Activated CD4-positive, alpha-beta T cell treated with anti-CD3 and anti-CD28 coated beads for 48 hours (primary cell): ENCODE measurements at regions not wholly inside any gene's neighbourhood (a gene's known extent, or its start where the extent isn't known, plus 50 kb on each side); places are given as distances from the start of the nearest gene placed in this dataset.
"Not testable (repeated sequence)": the region's sequence is repeated elsewhere in the genome, so short reads cannot be mapped to it uniquely, and the experiment has no call there.

Experiments
- DNase-seq: peaks from one replicate; pipeline ENCODE4 v3.0.0-alpha.2; 2020

DNA sequence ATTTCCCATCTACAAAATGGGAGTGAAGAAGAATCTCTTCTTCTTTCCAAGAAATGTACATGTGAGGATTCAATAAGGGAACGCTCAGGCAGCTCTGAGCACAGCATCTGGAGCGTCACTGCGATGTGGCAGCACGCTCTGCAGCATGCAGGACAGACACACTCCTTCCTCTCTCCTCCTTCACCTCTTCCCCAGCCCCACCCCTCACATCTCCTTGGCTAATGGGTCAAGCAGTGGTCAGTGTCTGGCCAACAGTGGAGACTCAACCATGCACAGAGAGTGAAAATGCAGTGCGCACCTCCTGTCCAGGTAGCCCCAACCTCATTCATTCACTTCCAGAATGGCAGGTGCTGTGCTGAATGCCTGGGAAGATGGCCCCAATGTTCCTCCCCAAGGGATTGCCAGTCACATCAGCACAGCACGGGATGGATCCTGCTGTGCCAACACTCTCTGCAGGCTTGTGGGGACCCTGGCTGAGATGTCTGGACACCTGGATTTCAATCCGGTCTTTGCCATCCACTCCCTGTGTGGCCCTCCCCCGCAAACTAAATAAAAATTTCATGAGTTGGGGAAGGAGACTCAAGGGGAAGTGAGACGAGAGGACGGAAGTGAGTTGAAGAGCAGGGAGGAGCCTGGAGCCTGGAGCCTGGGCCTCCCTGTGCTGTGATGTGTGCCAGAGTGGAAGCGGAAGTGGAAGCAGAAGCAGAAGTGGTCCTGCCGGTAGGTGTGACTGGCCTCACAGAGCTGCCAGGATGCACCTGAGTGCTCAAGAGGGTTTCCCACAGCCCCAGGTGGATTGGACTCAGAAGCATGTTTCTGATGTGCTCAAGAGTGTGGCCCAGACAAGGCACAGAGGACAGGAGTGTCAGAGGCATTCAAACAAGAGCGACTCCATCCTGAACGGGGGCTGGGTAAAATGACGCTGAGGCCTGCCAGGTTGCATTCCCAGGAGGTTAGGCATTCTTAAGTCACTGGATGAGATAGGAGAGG is 163.9 kb downstream of the SMAD6 start:
- no peak for DNase-seq

DNA sequence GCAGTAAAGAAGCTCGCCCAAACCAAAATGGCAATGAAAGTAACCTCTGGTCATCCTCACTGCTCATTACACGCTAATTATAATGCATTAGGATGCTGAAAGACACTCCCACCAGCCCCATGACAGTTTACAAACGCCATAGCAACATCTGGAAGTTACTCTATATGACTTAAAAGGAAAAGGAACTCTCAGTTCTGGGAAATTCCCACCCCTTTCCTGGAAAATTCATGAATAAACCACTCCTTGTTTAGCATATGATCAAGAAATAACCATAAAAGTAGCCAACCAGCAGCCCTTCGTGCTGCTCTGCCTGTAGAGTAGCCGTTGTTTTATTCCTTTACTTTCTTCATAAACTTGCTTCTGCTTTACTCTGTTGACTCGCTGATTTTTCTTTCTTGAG is 164.6 kb downstream of the SMAD6 start:
- no peak for DNase-seq

DNA sequence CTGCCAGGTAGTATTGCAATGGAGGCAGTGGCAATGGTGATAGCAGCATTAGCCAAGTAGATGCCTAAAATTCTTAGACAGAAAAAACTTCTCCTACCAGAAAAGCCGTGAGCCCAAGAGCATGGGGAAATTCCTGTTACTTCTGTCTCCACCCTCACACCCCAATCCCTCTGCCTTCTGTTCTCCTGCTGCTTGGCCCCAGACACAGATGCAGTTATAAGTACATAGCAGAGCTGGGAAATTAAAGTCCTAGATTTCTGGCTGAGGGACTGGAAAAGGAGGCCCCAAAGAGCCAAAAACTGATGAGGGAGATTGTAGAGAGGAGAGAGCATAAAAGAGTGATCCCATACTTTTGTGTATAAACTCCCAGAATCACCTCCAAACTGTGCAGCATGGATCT is 166.9 kb downstream of the SMAD6 start:
- DNase-seq: no peak

DNA sequence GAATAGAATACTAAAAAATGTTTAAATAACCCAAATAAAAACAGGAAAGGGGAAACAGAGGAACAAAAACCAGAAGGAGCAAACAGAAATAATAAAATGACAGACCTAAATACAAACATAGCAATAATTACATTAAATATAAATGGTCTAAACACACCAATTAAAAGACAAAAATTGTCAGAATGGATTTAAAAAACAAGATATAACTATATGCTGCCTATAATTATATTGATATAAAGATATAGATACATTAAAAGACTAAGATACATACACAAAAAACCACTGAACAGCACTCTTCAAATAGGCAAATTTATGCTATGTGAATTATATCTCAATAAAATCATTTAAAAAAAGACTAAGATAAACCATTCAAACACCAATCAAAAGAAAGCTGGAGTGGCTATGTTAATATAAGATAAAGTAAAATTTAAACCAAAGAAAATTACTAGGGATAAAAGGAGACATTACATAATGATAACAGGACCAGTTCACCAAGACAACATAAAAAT is 168.9 kb downstream of the SMAD6 start:
- no peak for DNase-seq

DNA sequence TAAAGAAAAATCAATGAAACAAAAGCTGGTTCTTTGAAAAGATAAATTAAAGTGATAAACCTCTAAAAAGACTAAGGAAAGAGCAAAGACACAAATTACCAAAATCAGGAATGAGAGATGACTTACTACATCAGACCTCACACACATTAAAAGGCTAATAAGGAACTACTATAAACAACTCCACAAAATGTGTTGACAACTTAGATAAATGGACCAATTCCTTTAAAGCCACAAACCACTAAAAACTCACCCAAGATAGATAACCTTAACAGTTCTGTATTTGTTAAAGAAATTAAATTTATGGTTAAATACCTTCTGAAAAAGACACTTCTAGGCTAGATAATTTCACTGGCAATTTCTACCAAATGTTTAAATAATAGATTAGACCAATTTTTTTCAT is 170.4 kb downstream of the SMAD6 start:
- DNase-seq: no peak

DNA sequence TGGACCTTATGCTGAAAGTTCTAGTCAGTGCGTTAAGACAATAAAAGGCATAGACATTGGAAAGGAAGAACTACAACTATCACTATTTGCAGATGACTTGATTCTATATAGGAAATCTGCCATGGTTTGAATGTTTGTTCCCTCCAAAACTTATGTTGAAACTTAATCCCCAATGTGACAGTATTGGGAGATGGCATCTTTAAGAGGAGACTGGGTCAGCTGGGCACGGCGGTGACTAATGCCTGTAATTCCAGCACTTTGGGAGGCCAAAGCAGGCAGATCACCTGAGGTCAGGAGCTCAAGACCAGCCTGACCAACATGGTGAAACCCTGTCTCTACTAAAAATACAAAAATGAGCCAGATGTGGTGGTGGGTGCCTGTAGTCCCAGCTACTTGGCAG is 171.3 kb downstream of the SMAD6 start:
- not testable (repeated sequence) for DNase-seq

DNA sequence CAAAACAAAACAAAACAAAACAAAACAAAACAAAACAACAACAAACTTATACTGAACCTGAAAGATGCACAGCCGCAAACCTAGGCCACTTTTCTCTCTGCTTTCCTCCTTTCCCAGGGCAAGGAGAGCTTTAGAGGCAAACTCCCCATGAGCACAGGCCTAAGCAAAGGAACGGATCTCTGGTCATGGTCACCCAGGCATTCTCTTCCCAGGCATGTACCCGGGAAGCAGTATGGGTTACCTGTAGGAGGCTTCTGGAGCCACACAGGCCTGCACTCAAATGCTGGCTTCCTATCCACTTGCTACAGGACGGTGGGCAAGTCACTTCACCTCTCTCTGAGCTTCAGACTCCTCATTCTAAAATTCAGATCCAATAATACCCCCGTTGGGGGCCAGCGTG is 171.8 kb downstream of the SMAD6 start:
- DNase-seq: no peak

DNA sequence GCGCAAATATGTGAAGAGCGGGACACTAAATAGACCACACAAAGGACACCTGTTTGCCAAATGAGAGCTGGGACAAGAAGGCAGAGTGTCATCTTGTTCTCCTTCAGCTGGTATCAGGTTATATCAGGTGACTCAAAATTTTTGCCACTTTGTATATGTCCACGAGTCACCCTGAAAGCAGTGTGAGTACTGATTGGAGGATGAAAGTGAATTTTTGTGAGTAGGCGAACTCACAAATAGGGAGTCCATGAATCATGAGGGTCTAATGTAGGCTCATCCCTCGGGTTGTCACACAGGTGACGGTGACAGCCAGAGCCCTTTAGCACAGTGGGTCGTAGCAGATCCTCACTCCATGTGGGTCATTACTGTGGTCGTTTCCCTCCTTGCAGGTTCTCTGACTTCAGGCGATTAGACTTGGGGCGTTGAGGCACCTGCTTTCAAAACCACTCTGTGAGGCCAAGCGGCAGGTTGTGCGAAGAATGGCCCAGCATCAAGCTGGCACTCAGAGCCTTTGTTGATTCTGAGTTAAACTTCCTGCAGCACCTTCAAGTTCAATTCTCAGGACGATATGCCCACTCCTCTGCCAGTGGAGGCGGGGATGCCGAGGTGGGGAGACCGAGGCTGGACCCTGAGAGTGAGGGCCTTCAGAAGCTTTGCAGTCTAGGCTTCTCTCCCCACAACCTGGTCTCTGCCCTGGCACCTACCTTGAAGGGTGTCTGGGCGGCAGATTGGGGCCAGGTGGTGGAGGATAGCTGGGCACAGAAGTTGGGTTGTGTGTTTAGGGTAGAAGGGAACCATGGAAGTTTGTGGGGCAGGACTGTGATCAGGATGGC is 173.8 kb downstream of the SMAD6 start:
- no peak for DNase-seq

DNA sequence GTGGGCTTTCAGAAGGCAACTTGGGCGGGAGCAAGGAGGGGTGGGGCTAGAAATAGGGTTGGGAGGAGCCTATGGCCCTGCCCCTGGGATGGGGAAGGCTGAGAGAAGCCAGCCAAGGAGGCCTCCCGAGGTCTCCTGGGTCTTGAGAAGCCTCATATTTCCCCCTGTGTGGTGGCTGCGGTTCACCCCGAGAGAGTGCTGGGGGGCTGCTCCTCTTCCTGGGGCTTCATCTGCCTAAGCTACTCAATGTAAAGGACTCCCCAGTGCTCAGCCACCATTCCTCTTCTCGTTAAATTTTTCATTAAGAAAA is 174.3 kb downstream of the SMAD6 start:
- no peak for DNase-seq

DNA sequence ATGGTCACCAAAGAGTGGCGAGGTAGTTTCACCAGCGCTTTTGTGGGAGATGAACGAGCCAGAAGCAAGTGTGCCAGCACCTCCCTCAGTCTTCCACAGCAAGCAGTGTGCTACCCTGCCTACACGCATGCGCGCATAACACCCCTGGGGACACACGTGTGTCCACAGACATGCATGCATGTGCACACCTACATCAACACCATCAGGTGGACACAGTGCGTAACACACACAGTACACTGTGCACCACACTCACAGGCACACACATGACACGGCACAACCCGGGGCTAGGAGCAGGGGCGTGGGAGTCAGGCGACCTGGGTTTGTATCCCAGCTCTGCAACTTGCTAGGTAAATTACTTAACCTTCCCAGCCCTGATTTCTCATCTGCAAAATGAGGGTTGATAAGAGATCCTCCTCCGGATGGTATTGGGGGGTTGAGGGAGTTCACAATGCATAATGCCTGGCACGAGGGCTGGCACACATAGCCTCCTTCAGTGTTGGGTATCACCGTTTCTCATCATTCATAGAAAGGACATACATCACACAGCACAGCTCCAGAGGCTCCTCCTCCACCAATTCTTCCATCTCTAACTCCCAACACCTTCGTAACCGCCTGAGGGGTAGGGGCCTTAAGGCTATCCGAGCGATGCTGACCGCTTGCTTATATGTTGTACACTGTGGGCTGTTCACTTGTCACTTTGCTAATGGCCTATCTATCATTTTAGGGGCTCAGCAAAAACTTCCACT is 174.9 kb downstream of the SMAD6 start:
- no peak for DNase-seq

DNA sequence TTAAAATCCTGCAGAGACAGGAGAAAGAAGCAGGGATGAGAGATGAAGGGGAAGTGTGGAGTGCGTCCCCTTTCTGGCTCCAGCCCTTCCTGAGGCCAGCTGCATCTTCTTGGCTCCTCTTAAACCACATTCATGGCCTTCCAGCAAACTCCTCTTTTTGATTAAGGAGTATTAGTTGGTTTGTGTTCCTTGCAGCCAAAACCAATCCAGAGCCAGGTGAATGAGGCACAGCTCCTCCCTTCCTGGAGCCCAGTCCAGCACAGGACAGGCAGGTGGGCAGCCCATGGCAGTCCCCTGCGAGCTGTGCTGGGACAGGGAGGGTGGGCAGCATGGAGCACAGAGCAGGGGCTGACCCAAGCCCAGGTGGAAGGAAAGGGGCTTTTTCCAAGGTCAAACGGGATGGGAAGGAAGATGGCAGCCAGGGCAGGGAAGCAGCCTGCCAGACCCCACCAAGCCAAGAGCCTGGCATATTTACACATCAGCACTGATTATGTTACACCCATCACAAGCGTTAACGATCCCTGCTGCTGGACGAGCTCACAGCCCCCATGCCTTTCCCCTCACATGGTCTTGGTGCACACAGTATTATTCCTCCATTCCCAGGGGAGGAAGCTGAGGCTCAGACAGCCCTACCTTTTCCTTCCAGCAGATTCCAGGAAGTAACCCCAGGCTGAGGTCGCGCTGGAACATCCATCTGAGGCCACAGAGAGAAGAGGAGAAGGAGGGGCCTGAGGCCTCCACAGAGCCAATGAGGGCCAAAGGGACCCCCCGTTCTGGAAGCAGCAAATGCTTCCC is 175.6 kb downstream of the SMAD6 start:
- DNase-seq: no peak

DNA sequence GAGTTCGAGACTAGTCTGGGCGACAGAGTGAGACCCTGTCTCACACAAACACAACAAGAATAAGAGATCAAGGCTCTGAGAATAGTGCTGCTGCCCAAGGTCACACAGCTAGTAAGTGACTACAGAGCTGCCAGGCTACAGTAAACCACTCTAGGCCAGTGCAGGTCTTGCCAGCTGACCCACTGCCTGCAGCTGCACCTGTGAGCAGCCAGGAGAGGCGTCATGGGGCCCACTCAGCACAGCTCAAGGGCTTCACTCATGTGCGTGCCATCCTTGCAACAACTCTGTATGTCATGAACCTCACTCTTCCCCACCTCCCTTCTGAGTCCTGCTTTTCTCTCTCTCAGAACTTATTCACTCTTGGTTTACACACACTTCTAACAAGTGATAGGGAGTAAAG is 176.7 kb downstream of the SMAD6 start:
- no peak for DNase-seq

DNA sequence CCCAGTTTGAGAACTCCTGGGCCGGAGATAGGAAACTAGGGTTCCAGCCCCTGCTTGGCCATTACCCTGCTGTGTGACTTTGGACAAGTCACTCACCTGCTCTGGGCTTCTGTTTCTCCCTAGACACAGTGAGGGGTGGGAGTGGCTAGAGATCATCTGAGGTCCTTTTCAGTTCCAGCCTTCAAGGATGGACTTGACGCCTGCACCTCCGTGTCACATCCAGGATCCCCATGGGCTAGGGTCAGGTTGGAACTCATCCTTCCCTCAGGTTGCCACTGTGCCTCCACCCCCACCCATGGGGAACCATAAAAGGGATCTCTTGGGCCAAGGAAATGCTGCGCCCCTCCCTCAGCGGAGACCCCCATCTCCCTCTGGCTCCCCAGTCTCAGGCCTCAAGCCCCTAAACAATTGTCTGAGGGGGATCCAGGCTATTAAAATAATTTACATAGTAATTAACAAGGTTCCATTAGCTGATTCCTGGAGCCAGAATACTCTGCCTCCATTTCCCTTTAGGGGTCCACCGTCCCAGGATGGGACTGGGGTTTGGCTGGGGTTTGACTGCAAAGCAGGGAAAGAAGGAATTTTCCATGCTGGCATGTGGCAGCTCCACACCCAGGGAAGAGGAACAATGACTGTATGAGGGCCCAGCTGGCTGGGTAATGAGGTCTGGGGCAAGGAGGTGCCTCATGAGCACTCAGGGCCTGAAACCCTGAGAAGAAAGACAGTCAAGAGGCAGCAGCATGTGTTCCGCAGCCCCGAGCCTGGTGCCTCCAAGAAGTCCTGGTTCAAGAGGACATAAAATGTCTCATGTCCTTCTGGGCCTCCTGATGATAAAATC is 177.7 kb downstream of the SMAD6 start:
- no peak for DNase-seq

DNA sequence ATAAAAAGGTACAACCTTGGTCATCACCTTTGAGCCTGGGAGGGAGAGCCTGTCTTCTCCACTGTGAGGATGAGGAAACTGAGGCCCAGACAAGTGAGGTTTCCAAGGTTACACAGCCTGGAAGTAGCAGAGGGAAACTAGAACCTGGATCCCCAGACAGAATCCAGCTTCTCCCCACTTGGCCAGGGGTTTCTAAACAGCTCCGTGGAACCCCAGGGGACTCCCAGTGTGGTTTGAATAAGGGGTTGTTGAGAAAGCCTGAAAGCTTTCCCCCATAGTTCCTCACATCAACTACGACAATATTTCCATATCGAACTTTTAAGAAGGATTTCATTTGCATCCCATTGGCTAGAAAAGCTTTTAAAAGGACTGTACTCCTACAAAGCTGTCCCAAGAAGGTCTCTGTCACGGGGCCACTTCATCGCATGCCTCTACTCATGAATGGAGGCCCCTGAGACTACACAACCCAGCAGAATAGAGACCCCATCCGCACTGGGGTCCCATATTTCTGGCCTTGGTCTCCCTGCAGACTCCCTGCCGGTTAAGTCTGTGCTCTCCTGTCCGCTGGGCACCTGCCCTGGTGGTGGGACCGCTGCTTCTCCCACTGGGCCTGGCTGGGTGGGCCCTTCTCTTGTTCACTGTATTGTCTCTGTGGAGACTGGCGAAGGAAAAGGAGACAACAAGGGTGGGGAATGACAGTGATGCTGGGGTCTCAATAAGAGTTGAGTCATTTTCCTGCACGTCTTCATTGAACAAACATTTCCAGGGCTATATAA is 178.5 kb downstream of the SMAD6 start:
- DNase-seq: no peak

DNA sequence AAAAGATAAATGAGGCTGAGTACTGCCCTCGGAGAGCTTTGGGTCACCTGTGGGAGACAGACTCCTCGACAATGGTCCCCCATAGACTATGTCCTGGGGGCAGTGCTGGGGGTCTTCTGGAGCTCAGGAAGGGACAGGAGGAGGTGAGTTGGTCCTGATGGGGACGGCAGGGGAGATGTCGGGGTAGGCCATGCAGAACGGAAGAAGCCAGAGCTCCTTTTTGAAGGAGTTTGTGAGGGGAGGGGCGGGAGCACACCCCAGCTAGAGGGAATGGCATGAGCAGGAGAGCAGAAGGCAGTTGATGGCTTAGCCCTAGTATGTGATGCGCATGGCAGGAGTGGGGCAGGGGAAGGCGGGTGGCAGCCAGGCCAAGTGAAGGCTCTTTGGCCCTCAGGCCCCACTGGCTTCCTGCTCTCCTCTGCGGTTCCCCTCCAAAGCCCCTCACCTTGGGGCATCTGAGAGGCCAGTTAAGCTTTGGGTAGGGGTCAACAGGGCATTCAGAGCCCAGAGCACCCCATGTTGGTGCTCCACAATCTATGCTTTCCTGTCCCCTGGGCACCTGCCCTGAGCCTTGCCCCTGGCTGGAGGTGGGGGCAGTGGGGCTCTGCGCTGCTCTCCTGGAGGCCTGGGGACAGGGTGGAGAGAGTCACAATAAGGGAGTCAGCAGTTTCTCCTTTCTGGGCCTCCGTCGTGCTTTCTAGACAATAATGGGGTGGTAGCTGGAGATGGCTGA is 179.3 kb downstream of the SMAD6 start:
- no peak for DNase-seq

DNA sequence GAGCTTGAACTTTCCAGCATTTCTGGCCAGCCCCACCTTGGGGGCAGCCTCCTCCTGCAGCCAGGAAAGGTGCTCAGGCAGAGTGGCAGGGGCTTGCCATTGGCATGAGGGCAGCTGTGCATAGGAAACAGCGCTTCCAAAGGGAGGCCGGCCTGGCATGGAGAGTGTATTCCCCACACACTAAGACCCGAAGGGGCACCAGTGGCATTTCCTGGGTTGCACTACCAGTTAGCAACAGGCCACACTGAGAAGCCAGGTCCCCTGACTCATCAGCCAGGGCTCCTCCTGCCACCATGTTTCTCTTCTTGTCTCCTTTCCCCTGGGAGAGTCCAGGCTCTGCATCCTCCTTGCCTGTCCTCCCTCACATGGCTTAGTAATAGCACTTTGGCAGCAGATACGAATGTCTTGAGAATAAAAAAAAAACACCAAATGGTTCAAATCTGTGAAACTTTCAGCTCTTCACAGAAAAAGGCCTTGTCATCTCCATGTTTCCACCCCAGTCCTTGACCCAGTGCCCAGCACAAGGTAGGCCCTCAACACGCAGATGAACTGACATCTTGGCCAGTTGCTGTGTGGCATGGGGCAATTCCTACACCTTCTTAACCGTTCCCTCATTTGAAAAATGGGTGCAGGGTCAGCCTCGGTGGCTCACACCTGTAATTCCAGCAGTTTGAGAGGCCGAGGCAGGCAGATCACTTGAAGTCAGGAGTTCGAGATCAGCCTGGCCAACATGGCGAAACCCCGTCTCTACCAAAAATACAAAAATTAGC is 180.4 kb downstream of the SMAD6 start:
- DNase-seq: no peak

DNA sequence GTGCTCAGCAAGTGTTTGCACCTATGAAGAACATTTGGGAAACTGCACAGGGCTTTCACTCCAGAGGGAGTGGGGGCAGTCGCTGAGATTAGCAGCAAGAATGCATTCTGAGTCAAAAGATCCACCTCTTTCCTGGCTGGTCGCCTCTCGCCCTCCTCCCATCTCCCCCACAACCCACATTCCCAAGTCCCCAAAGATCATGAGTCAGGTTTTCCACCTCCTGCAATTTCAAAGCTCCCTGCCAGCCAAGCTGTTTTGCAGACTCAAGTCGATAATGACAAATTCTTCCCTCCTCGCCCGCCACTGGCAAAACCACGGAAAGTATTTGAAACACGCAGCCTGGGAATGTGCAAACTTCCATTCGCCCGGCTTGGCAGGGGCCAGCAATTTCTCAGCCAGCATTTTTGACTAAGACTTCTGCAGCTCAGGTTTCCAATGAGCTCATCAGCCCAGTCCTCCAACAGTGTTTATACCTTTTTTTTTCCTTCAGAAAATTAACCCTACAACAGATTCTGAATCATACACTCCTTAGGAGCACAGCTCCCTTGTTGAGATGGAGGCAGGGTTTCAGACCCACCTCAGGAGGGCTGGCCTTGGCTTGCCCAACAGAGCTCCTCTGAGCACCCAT is 181.4 kb downstream of the SMAD6 start:
- no peak for DNase-seq

DNA sequence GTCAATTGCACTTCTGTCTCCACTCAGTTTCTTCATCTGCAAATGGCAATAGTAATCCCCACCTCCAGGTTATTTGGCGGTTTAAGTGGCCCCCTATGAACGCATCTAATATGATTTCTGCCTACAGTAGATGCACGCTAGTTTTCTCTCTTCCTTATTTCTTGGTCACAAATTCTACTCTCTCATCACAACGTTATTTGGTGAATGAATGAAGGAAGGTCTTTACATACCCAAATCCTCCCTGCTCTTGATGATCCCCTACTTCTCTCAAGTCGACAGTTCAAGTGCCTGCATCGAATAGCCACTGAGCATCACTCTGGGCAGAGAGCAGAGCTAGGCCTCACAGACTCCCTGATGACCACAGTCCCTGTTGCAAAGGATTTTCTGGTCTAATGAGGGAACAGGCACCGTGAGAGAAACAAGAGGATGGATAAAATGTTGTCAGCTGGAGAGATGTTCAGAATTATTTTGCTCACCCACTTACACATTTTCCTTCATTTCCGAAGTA is 181.2 kb upstream of the SMAD3 start:
- DNase-seq: no peak
